ENCODE measurements at regions not wholly inside any gene's neighbourhood (a gene's known extent, or its start where the extent isn't known, plus 50 kb on each side); places are given as distances from the start of the nearest gene placed in this dataset.
"Not testable (repeated sequence)": the region's sequence is repeated elsewhere in the genome, so short reads cannot be mapped to it uniquely, and the experiment has no call there.

DNA sequence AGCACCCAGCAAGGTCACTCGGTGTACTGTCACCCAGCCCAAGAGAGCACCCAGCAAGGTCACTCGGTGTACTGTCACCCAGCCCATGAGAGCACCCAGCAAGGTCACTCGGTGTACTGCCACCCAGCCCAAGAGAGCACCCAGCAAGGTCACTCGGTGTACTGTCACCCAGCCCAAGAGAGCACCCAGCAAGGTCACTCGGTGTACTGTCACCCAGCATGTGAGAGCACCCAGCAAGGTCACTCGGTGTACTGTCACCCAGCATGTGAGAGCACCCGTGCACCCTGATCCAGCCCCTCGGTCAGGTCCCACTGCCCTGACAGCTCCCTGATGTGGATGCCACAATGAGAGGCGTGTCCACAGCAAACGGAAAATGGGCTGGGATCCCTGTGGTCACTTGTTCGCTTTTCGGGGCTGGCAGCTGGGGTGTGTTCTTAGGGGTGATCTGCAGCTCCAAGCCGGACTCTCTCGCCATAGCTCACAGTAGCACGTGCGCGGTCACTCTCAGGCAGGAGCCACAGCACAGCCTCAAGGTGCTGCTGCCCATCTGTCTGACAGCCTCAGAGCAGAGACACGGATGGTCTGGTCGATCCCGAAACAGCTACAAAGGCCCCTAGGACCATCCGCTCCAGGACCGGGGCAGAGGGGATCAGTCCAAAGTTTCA lies 324.9 kb downstream of the ADGRD1 start:
- not testable (repeated sequence) for H3K27me3 Mint-ChIP-seq (ENCODE audit: low read depth); H3K9me3 Mint-ChIP-seq; H3K4me1 Mint-ChIP-seq (ENCODE audit: low read depth); H3K27ac Mint-ChIP-seq; H3K4me3 Mint-ChIP-seq; H3K36me3 Mint-ChIP-seq (ENCODE audit: low read depth)

DNA sequence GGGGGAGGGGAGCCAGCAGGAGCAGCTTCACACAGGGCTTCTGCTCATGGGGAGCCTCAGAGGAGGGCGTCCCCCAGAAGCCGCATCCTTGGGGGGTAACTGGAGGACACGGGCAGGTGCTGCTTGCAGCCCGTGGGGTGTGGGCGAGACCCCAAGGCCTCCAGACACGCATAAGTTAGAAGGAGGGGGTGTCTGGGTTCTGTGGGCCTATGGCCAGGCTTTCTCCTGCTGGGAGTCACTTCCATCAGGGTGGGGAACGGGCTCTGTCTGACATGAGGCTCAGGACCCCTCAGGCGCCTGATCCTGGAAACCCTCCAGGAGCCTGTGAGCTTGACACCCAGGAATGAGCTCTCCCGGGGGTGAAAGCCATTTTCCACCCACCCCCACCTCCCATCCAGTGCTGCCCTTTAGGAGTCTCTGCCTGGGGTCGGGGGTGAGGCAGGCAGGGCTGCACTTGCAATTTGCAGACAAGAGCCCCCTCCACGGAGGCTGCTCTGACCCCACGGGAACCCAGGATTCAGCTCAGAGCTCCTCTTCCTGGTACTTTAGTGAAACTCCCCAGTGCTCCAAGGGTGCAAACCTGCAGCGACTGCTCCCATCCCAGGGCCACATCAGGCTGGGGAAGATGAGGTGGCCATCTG lies 325.7 kb downstream of the ADGRD1 start:
- Mint-ChIP-seq H3K9me3 (no peaks in the 10 kb centered on the region), H3K36me3 (ENCODE audit: low read depth) (no peaks in the 10 kb centered on the region), H3K4me1 (ENCODE audit: low read depth) (no peaks in the 10 kb centered on the region), H3K27me3 (ENCODE audit: low read depth) (no peaks in the 10 kb centered on the region), H3K27ac (no peak overlapping the region), H3K4me3 (no peak overlapping the region)

DNA sequence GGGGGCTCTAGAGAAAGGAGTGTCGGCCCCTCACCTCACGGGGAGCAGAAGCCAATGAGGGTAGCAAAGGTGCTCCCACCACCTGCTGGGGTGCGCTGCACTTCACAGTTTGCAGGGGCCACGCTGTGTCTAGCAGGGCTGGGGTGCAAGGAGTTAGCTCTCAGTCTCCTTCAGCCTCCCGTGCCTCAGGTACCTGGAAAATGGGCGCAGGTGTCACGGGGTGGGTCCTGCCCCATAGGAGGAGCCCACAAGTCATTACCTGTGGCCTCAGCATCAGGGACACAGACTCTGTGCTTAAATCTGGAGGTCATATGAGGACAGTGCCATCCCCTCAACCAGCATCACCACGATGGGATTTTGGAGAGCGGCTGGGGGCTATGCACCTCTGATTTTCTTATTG lies 326.7 kb downstream of the ADGRD1 start:
- H3K36me3 Mint-ChIP-seq (ENCODE audit: low read depth) = no peaks in the 10 kb centered on the region
- no peaks in the 10 kb centered on the region for H3K4me1 Mint-ChIP-seq (ENCODE audit: low read depth)
- H3K27me3 Mint-ChIP-seq (ENCODE audit: low read depth) = no peaks in the 10 kb centered on the region
- no peak overlapping the region for H3K4me3 Mint-ChIP-seq
- no peaks in the 10 kb centered on the region for H3K9me3 Mint-ChIP-seq
- H3K27ac Mint-ChIP-seq = no peak overlapping the region

DNA sequence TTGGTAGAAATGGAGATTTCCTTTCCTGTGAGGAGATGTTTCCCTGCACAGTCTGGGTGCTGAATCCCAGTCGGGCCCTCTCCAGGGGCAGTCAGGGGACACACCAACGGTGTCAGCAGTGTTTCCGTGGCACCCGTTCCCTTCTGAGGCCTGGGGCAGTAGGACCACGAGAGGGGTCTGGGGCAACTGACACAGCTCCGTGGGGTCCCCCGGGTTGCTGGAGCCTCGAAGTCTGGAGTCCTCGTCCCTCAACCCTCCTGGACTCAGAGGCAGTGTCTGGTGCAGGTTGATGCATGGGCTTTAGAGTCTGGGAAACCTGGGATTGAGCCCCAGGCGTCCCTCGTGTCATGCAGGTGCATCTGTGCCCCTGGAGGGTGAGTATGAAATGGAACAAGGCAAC lies 327.3 kb downstream of the ADGRD1 start:
- Mint-ChIP-seq H3K9me3 (no peaks in the 10 kb centered on the region), H3K4me3 (no peak overlapping the region), H3K27me3 (ENCODE audit: low read depth) (no peaks in the 10 kb centered on the region), H3K4me1 (ENCODE audit: low read depth) (no peaks in the 10 kb centered on the region), H3K36me3 (ENCODE audit: low read depth) (no peaks in the 10 kb centered on the region), H3K27ac (no peak overlapping the region)

DNA sequence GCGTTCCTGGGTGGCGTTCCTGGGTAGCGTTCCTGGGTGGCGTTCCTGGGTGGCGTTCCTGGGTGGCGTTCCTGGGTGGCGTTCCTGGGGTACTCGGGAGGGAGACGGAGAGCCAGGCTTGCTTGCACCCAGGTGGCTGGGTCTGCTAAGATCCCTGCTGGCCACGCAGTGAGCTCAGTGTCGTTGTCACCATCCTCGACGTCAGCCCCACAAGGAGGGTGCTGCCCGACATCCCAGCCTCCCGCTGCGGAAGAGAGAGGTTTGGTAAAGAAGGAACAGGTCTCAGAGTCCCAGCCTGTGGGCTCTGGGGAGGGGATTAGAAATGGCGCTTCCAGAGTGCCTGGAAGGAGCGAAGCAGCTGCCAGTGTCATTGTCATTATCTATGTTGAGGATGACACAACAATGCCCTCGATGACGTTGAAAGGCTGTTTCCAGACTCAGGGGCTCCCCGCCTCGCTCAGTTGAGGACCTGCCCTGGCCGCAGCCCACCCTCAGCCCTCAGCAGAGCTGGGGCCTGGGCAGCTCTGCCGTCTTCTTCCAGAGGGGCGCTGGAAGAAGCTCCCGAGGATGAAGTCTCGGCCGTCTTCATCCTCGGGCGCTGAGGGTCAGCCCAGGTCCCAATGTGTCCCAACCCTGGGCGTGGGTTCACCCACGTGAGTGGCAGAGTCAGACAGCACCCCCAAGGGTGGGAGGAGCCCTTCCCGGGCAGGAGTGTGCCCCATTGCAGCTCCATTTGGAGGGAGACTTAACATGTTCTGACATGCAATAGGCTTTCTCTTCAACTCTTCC lies 328.8 kb downstream of the ADGRD1 start:
- Mint-ChIP-seq H3K27ac (no peak overlapping the region), H3K4me1 (ENCODE audit: low read depth) (no peaks in the 10 kb centered on the region), H3K9me3 (no peaks in the 10 kb centered on the region), H3K36me3 (ENCODE audit: low read depth) (no peaks in the 10 kb centered on the region), H3K27me3 (ENCODE audit: low read depth) (no peaks in the 10 kb centered on the region), H3K4me3 (no peak overlapping the region)

DNA sequence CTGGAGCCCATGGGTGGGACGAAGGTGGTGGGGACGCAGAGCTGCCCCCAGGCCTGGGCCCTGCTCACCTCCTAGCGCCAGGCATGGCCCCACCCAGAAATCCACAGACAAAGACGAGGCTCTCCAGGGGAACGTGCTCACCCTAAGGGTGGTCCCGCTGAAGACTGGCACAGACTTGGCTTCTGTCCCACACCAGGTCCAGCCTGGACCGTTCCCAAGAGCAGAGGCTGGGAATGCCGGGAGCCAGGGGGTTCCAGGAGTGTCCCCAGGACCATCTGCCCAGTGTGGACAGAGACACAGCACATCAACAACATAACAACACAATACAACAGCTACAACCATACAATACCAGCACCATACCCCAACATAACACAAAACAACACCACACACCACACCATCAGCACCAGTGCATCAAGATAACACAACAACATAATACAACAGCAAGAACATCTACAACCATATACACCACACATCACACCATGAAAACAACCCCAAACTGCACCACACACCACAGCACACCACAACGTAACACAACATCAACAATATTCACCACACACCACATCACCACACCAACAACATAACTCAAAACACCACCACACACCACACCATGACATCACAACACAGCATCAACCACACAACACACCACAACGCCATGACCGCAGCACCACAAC lies 329.6 kb downstream of the ADGRD1 start:
- Mint-ChIP-seq H3K27ac (no peak overlapping the region), H3K4me3 (no peak overlapping the region), H3K36me3 (ENCODE audit: low read depth) (no peaks in the 10 kb centered on the region), H3K27me3 (ENCODE audit: low read depth) (no peaks in the 10 kb centered on the region), H3K9me3 (no peaks in the 10 kb centered on the region), H3K4me1 (ENCODE audit: low read depth) (no peaks in the 10 kb centered on the region)

DNA sequence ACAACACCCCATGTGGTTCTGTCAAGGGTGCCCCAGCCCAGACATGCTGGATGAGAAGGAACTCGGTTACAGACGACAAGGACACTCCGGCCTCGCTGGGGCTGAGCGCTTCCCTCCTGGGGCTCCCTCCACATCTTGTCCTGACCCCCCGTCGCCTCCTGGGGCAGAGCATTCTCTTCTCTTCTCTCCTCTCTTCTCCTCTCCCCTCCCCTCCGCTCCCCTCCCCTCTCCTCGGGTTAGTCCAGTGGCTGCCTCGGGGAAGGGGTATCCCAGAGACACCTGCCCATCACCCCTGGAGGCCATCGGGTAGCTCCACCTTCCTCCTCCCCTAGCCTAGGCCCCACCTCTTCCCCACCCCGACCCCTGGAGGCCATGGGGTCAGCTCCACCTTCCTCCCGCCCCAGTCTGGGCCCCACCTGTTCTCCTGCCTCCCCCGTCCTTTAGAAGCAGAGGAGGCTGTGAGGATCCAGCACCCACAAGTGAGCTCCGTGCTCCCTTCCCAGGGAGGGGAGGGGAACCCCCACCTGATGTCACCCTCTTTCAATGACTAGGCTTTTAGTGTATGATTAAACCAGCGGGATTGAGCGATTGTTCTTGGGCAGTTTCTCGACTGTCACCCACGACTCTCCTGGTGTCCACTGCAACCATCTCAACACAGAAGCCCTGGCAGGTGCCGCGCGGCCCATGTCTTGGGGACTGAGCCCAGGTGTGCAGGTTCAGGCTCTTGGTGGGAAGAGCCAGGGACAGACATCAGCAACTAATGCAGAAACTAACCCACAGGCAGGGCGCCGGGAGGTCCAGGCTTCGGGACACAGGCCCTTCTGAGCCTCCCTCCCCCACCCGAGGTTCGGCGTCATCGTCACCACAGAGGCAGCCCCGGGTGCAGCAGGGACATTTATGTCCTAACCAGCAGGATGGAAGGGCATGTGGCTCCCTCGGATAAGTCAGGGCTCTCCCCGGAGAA lies 330.4 kb downstream of the ADGRD1 start:
- H3K27me3 Mint-ChIP-seq (ENCODE audit: low read depth); H3K9me3 Mint-ChIP-seq; H3K4me3 Mint-ChIP-seq; H3K27ac Mint-ChIP-seq; H3K4me1 Mint-ChIP-seq (ENCODE audit: low read depth); H3K36me3 Mint-ChIP-seq (ENCODE audit: low read depth): not testable (repeated sequence)

DNA sequence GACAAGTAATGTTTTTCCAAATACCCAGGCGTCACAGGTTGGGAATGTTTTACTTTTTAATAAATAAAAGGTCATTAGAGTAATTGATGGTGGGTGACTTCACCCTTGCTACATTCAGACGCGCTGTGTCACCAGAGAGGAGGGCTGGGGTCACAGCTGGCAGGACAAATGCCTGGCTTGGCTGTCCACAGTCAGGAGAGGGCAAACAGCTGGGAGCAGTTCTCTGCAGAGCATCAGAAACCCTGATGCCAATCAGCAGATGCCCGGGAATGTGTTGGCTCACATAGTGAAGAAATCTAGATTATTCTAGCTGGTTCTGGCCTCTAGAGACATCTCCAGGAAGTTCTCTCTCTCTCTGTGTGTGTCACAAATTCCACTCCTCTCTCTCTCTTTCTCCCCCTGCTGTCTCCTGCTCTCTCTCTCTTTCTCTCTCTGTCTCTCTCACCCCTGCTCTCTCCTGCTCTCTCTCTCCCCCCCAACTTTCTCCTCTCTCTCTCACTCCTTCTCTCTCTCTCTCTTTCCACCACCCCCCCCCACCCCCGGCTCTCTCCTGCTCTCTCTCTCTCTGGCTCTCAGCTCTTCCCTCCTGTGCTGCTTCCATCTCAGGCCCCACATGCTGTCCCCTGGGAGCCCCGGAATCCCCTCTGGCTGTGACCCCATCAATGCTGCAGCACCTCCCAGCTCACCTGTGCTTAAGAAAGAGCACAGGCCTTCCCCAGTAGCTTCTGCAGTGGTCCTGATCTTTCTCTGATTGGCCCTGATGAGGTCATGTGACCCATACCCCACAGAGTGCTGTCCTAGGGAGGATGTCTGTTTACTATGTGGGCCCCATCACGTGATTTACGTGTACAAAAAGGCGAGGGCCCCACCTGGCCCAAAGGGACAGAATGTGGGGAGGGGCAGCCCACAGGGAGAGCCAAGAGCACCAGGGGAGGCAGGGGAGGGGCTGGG lies 331.5 kb downstream of the ADGRD1 start:
- not testable (repeated sequence) for H3K4me1 Mint-ChIP-seq (ENCODE audit: low read depth); H3K27ac Mint-ChIP-seq; H3K36me3 Mint-ChIP-seq (ENCODE audit: low read depth); H3K4me3 Mint-ChIP-seq; H3K27me3 Mint-ChIP-seq (ENCODE audit: low read depth); H3K9me3 Mint-ChIP-seq

DNA sequence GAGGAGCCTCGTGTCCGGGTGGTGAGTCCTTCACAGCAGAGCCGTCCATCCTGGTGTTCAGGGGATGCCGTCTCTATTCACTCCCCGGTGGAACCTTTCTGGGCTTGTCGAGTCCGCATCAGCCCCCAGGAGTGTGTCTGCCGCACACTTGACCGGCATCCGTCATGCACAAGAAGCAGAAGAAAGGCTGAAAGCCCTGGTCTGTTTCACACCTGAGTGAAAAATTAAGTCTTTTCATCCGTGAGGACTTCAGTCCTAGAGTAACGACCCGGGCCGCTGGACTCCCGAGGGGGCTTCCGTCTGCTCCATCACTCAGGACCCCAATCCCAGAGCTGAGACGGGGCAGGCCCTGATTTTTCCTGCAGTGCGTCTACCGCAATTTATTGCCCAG lies 332.2 kb downstream of the ADGRD1 start:
- not testable (repeated sequence) for H3K9me3 Mint-ChIP-seq; H3K4me1 Mint-ChIP-seq (ENCODE audit: low read depth); H3K36me3 Mint-ChIP-seq (ENCODE audit: low read depth); H3K4me3 Mint-ChIP-seq; H3K27me3 Mint-ChIP-seq (ENCODE audit: low read depth); H3K27ac Mint-ChIP-seq

DNA sequence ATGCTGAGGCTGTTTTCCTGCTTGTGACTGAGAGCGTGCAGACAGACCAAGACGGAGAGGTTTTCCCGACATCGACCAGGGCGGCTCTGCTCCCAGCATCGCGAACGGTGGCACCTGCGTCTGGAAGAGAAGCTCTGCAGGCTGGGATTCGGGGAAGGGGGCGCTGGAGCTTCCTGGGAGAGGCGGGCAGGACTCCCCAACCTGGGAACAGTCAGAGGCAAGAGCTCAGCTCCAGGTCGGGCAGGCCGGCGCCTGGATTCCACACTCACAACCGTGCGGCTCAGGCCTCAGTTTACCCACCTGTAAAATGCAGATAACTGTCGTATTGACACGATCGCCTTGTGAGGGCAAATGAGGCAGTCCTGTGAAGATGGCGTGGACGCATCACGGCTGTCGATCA lies 332.6 kb downstream of the ADGRD1 start:
- not testable (repeated sequence) for H3K9me3 Mint-ChIP-seq; H3K27ac Mint-ChIP-seq; H3K4me1 Mint-ChIP-seq (ENCODE audit: low read depth); H3K27me3 Mint-ChIP-seq (ENCODE audit: low read depth); H3K4me3 Mint-ChIP-seq; H3K36me3 Mint-ChIP-seq (ENCODE audit: low read depth)

DNA sequence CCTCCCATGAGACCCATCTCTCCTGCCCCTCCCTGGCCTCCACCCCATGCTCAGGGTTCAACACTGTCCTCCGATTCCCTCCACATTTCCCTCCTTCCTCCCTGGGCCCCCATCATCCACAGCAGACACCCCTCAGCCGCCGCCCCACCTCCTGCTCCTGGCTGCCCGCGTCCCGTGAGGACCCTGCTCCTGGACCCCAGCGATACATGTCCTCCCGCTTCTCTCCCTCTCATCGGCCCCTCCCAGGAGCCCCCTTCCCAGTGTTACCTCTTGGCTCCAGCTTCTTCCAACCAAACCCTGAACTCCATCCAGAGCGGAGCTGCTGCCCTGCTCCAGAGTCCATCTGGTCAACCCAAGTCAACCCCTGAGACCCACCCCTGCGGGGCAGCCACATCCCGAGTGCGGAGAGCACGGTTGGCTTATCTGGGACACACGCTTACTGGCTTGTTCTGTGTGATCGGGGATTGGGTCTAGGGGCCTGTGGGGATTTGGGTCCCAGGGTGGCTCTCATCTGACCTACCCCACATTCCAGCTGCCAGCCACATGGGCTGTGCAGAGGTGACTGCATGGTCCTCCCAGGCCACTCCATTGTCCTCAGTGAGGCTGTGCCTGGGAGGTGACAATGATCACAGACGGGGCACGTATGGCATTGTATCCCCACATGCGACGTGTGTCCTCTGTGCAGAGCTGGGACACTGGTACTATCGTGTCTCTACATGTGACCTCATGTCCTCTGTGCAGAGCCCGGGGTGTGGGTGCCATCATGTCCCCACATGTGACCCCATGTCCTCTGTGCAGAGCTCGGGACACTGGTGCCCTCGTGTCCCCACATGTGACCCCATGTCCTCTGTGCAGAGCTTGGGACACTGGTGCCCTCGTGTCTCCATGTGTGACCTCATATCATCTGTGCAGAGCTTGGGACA lies 333.6 kb downstream of the ADGRD1 start:
- Mint-ChIP-seq H3K27ac (no peak overlapping the region), H3K4me3 (no peak overlapping the region), H3K9me3 (no peaks in the 10 kb centered on the region), H3K27me3 (ENCODE audit: low read depth) (no peaks in the 10 kb centered on the region), H3K36me3 (ENCODE audit: low read depth) (no peaks in the 10 kb centered on the region), H3K4me1 (ENCODE audit: low read depth) (no peaks in the 10 kb centered on the region)

DNA sequence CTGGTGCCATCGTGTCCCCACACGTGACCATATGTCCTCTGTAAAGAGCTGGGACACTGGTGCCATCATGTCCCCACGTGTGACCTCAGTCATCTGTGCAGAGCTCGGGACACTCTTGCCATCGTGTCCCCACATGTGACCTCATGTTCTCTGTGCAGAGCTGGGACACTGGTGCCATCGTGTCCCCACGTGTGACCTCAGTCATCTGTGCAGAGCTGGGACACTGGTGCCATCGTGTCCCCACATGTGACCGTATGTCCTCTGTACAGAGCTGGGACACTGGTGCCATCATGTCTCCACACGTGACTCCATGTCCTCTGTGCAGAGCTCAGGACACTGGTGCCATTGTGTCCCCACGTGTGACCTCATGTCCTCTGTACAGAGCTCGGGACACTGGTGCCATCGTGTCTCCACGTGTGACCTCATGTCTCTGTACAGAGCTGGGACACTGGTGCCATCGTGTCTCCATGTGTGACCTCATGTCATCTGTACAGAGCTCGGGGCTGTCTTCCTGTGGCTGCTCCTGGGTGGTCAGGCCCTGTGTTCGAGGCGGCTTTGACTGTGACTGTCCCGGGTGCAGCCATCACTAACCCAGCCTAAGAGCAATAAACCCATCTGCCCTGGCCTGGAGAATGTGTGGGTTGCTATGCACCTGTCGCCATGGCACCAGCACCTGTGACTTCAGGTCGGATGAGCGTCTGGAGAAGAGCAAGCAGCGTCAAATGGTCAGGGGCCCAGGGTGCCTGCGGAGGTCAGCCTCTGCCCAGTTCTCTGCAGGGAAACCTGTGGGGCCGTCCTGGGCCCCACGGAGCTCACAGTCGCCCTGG lies 334.4 kb downstream of the ADGRD1 start:
- Mint-ChIP-seq H3K4me1 (ENCODE audit: low read depth) (no peaks in the 10 kb centered on the region), H3K36me3 (ENCODE audit: low read depth) (no peaks in the 10 kb centered on the region), H3K27ac (no peak overlapping the region), H3K9me3 (no peaks in the 10 kb centered on the region), H3K27me3 (ENCODE audit: low read depth) (no peaks in the 10 kb centered on the region), H3K4me3 (no peak overlapping the region)

Measured in T-helper 1 cell treated with Interleukin-12 subunit alpha and Interleukin-12 subunit beta and Interleukin-4 antibody, amounts not matched to agents 30 μg/mL and 1 μg/mL, for 36 hours (primary cell).